ENCODE measurements at regions not wholly inside any gene's neighbourhood (a gene's known extent, or its start where the extent isn't known, plus 50 kb on each side); places are given as distances from the start of the nearest gene placed in this dataset.

DNA sequence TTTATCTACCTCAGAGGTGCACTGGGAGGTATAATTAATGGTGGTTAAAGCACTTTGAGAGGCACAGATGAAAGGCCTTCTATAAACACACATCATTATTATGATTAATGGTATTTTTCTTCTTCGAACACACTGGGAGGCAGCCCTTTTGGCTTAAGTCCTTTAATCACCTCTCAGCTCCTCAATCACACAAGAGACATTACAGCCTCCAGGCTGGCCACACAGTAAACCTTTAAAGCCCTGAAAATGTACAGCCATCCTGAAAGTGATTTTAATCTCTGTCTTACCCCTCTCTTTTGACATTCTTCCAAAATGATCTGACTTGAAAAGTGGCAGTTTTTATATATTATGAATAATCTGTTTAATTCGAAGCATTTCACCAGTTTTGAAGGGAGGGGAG, 54.3 kb upstream of the VSTM5 start:
- in situ Hi-C loops (cut with MboI) (no loop called here), intact Hi-C loops (cut with micrococcal nuclease; ENCODE audit: unreplicated experiment) (no loop called here)
- no peak for ATAC-seq
- Histone ChIP-seq H3K27me3 (replicated peaks in 1 of 2; ENCODE audit: control insufficient read depth in 2 of 2, insufficient read depth in 2 of 2, low read length in 1 of 2) (peaks cover 0 to 2% of the 10 kb centered on the region in 2 experiments; a peak in 1 of 4 replicates), H3K36me3 (ENCODE audit: control insufficient read depth in 2 of 2, insufficient read depth in 2 of 2, low read length in 1 of 2) (no peaks in the 10 kb centered on the region), H3K79me2 (ENCODE audit: control insufficient read depth, insufficient read depth, low read length) (no peaks in the 10 kb centered on the region), H3K4me3 (no peak overlapping the region), H2AFZ (ENCODE audit: control insufficient read depth, low read depth, low read length) (no peak overlapping the region), H3K27ac (ENCODE audit: control insufficient read depth, insufficient read depth) (no peak overlapping the region), H3K4me1 (ENCODE audit: control insufficient read depth, insufficient read depth, low read length) (no peaks in the 10 kb centered on the region), H3K9ac (ENCODE audit: control insufficient read depth, insufficient read depth, low read length) (no peak overlapping the region), H4K20me1 (ENCODE audit: control insufficient read depth, insufficient read depth) (no peaks in the 10 kb centered on the region), H3K9me3 (replicated peaks; ENCODE audit: control insufficient read depth, insufficient read depth, low read length) (no peaks in the 10 kb centered on the region), H3K4me2 (ENCODE audit: control insufficient read depth, insufficient read depth) (no peak overlapping the region)
- no TSS peak for BruUV-seq (replicated peaks)
- DNase-seq (ENCODE audit: low read depth, low spot score): no peak
- no peak for FAIRE-seq
- TF ChIP-seq ZNF384 (IDR thresholded peaks at IDR 0.05; ENCODE audit: borderline replicate concordance, low read depth, low read length) (no peak), NFYA (IDR thresholded peaks at IDR 0.05; ENCODE audit: borderline replicate concordance, low read depth, low read length) (no peak), RUNX3 (IDR thresholded peaks at IDR 0.05; ENCODE audit: low read length) (no peak), IRF4 (IDR thresholded peaks at IDR 0.05; ENCODE audit: low read depth, low read length) (no peak), SREBF1 (IDR thresholded peaks at IDR 0.05; ENCODE audit: low read length) (no peak), NFXL1 (IDR thresholded peaks at IDR 0.05; ENCODE audit: borderline replicate concordance) (no peak), STAT3 (IDR thresholded peaks at IDR 0.05; ENCODE audit: low read depth, low read length) (no peak), CHD2 (IDR thresholded peaks at IDR 0.05; ENCODE audit: borderline replicate concordance, low read depth, low read length) (no peak), TARDBP (IDR thresholded peaks at IDR 0.05; ENCODE audit: borderline replicate concordance) (no peak), ASH2L (IDR thresholded peaks at IDR 0.05; ENCODE audit: borderline replicate concordance, low read depth) (no peak), MTA3 (IDR thresholded peaks at IDR 0.05; ENCODE audit: borderline replicate concordance, low read length) (no peak), POU2F2 (IDR thresholded peaks at IDR 0.05; ENCODE audit: borderline replicate concordance, low read depth, low read length) (no peak), BCL11A (IDR thresholded peaks at IDR 0.05; ENCODE audit: low read depth, low read length) (no peak), LARP7 (IDR thresholded peaks at IDR 0.05) (no peak)
- TF ChIP-seq, protein P1, sequence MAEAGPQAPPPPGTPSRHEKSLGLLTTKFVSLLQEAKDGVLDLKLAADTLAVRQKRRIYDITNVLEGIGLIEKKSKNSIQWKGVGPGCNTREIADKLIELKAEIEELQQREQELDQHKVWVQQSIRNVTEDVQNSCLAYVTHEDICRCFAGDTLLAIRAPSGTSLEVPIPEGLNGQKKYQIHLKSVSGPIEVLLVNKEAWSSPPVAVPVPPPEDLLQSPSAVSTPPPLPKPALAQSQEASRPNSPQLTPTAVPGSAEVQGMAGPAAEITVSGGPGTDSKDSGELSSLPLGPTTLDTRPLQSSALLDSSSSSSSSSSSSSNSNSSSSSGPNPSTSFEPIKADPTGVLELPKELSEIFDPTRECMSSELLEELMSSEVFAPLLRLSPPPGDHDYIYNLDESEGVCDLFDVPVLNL (IDR thresholded peaks at IDR 0.05; ENCODE audit: low read depth, low read length): no peak
- TF ChIP-seq, protein P2, sequence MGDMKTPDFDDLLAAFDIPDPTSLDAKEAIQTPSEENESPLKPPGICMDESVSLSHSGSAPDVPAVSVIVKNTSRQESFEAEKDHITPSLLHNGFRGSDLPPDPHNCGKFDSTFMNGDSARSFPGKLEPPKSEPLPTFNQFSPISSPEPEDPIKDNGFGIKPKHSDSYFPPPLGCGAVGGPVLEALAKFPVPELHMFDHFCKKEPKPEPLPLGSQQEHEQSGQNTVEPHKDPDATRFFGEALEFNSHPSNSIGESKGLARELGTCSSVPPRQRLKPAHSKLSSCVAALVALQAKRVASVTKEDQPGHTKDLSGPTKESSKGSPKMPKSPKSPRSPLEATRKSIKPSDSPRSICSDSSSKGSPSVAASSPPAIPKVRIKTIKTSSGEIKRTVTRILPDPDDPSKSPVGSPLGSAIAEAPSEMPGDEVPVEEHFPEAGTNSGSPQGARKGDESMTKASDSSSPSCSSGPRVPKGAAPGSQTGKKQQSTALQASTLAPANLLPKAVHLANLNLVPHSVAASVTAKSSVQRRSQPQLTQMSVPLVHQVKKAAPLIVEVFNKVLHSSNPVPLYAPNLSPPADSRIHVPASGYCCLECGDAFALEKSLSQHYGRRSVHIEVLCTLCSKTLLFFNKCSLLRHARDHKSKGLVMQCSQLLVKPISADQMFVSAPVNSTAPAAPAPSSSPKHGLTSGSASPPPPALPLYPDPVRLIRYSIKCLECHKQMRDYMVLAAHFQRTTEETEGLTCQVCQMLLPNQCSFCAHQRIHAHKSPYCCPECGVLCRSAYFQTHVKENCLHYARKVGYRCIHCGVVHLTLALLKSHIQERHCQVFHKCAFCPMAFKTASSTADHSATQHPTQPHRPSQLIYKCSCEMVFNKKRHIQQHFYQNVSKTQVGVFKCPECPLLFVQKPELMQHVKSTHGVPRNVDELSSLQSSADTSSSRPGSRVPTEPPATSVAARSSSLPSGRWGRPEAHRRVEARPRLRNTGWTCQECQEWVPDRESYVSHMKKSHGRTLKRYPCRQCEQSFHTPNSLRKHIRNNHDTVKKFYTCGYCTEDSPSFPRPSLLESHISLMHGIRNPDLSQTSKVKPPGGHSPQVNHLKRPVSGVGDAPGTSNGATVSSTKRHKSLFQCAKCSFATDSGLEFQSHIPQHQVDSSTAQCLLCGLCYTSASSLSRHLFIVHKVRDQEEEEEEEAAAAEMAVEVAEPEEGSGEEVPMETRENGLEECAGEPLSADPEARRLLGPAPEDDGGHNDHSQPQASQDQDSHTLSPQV (IDR thresholded peaks at IDR 0.05): no peak
- ChIA-PET CTCF (interaction anchor here (0.8 kb wide), 1 partner anchor 10 kb away, joined by 4 read pairs; no protein-coding TSS in a partner anchor), RAD21 (ENCODE audit: unreplicated experiment) (no interaction called here), SMC1A (ENCODE audit: uncharacterized antibody, unreplicated experiment) (no interaction called here), POLR2A (no interaction called here)
- WGBS (ENCODE audit: insufficient coverage, insufficient replicate concordance, low lambda C conversion rate, missing lambda C conversion rate): 0% methylated on average over 2 of the region's 2 CpGs

Measured in GM12878 (cell line).